NCI-H187 (cell line): ENCODE measurements at regions not wholly inside any gene's neighbourhood (a gene's known extent, or its start where the extent isn't known, plus 50 kb on each side); places are given as distances from the start of the nearest gene placed in this dataset.

Experiments used
- DNase-seq, 2 experiments: peaks; one replicate each; lab custom pipeline; 2025; lab: John Stamatoyannopoulos, UW

GRCh38 chr1:106063510-106063909, 993.0 kb upstream of the PRMT6 start:
- peak; percentile 12 to 38 for DNase-seq

- DNase-seq: no peak
These were observed 983.4 kb upstream of the PRMT6 start for GRCh38 chr1:106072909-106073600.

GRCh38 chr1:106080608-106081325, 975.7 kb upstream of the PRMT6 start:
- no peak for DNase-seq

- DNase-seq: no peak
These were observed 945.4 kb upstream of the PRMT6 start for GRCh38 chr1:106111044-106111443.

GRCh38 chr1:106113851-106114250, 942.6 kb upstream of the PRMT6 start:
- no peak for DNase-seq

GRCh38 chr1:106120789-106121188, 935.7 kb upstream of the PRMT6 start:
- DNase-seq: no peak

- DNase-seq: no peak
These were observed 934.7 kb upstream of the PRMT6 start for GRCh38 chr1:106121728-106122127.

- no peak for DNase-seq
These were observed 921.9 kb upstream of the PRMT6 start for GRCh38 chr1:106134561-106134960.

GRCh38 chr1:106173101-106173500, 883.4 kb upstream of the PRMT6 start:
- no peak for DNase-seq

- no peak for DNase-seq
These were observed 877.7 kb upstream of the PRMT6 start for GRCh38 chr1:106178791-106179190.

GRCh38 chr1:106181866-106182265, 874.6 kb upstream of the PRMT6 start:
- no peak for DNase-seq

- DNase-seq: no peak
These were observed 871.4 kb upstream of the PRMT6 start for GRCh38 chr1:106185089-106185488.

GRCh38 chr1:106189780-106190179, 866.7 kb upstream of the PRMT6 start:
- no peak for DNase-seq

- DNase-seq: no peak
These were observed 862.3 kb upstream of the PRMT6 start for GRCh38 chr1:106194206-106194605.

- DNase-seq: no peak
These were observed 855.8 kb upstream of the PRMT6 start for GRCh38 chr1:106200711-106201110.

GRCh38 chr1:106207185-106207584, 849.3 kb upstream of the PRMT6 start:
- DNase-seq: no peak

- no peak for DNase-seq
These were observed 838.7 kb upstream of the PRMT6 start for GRCh38 chr1:106217765-106218164.

- no peak for DNase-seq
These were observed 834.1 kb upstream of the PRMT6 start for GRCh38 chr1:106222403-106222802.

GRCh38 chr1:106223213-106223612, 833.3 kb upstream of the PRMT6 start:
- no peak for DNase-seq

GRCh38 chr1:106224426-106224825, 832.0 kb upstream of the PRMT6 start:
- DNase-seq: no peak

GRCh38 chr1:106225403-106225802, 831.1 kb upstream of the PRMT6 start:
- no peak for DNase-seq

- DNase-seq: no peak
These were observed 829.9 kb upstream of the PRMT6 start for GRCh38 chr1:106226550-106226949.

- no peak for DNase-seq
These were observed 824.3 kb upstream of the PRMT6 start for GRCh38 chr1:106232128-106232527.

GRCh38 chr1:106233511-106233910, 823.0 kb upstream of the PRMT6 start:
- DNase-seq: no peak
